ENCODE measurements at regions not wholly inside any gene's neighbourhood (a gene's known extent, or its start where the extent isn't known, plus 50 kb on each side); places are given as distances from the start of the nearest gene placed in this dataset.

GRCh38 chr1:82392513-82392912 is 591.8 kb downstream of the ADGRL2 start (continued):
- no peak for TF ChIP-seq CBFB (IDR thresholded peaks at IDR 0.05; ENCODE audit: low read depth)

DNA sequence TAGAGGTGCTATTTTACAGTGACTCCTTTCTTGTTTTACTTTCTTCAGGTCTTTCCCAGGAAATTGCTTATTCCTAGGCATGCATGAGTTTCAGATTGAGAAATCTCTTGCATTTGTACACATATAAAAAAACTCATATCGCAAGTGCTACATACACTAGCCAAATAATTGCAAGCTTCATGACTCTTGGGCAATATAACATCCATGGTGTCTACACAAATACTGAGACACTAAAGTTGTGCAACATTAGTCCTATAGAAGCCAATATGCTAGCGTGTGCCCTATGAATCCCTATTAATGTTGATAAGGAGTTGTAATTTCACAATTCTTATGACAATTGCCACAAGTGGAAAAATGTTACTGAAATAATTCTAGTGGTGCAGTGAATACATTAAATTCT is 591.0 kb downstream of the ADGRL2 start:
- Histone ChIP-seq H3K9ac (ENCODE audit: control insufficient read depth, insufficient read depth, low read length) (no peak overlapping the region), H3K36me3 (ENCODE audit: control insufficient read depth in 2 of 2, insufficient read depth in 2 of 2, low read length in 1 of 2) (no peaks in the 10 kb centered on the region), H3K27me3 (replicated peaks in 1 of 2; ENCODE audit: control insufficient read depth in 2 of 2, insufficient read depth in 2 of 2, low read length in 1 of 2) (no peaks in the 10 kb centered on the region), H3K27ac (ENCODE audit: control insufficient read depth, insufficient read depth) (no peak overlapping the region), H2AFZ (ENCODE audit: control insufficient read depth, low read depth, low read length) (no peak overlapping the region), H3K4me1 (ENCODE audit: control insufficient read depth, insufficient read depth, low read length) (no peaks in the 10 kb centered on the region), H3K4me2 (ENCODE audit: control insufficient read depth, insufficient read depth) (no peak overlapping the region), H3K4me3 (no peak overlapping the region), H3K79me2 (ENCODE audit: control insufficient read depth, insufficient read depth, low read length) (no peaks in the 10 kb centered on the region), H3K9me3 (replicated peaks; ENCODE audit: control insufficient read depth, insufficient read depth, low read length) (no peaks in the 10 kb centered on the region), H4K20me1 (ENCODE audit: control insufficient read depth, insufficient read depth) (no peaks in the 10 kb centered on the region)
- intact Hi-C loops (cut with micrococcal nuclease; ENCODE audit: unreplicated experiment) (no loop called here), in situ Hi-C loops (cut with MboI) (no loop called here)
- no TSS peak for BruUV-seq (replicated peaks)
- ChIA-PET POLR2A (no interaction called here), CTCF (no interaction called here), SMC1A (ENCODE audit: uncharacterized antibody, unreplicated experiment) (interaction anchor here (0.8 kb wide), 1 partner anchor 23 kb away, joined by 3 read pairs; no protein-coding TSS in a partner anchor), RAD21 (ENCODE audit: unreplicated experiment) (no interaction called here)
- 46% methylated on average over 2 of the region's 2 CpGs for WGBS (ENCODE audit: insufficient coverage, insufficient replicate concordance, low lambda C conversion rate, missing lambda C conversion rate)
- no peak for FAIRE-seq
- ATAC-seq, result no peak
- no peak for DNase-seq (ENCODE audit: low read depth, low spot score)
- TF ChIP-seq CBFB (IDR thresholded peaks at IDR 0.05; ENCODE audit: low read depth) (no peak), RBBP5 (conservative IDR thresholded peaks at IDR 0.05) (no peak)
- TF ChIP-seq, protein P1, sequence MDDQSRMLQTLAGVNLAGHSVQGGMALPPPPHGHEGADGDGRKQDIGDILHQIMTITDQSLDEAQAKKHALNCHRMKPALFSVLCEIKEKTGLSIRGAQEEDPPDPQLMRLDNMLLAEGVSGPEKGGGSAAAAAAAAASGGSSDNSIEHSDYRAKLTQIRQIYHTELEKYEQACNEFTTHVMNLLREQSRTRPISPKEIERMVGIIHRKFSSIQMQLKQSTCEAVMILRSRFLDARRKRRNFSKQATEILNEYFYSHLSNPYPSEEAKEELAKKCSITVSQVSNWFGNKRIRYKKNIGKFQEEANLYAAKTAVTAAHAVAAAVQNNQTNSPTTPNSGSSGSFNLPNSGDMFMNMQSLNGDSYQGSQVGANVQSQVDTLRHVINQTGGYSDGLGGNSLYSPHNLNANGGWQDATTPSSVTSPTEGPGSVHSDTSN (IDR thresholded peaks at IDR 0.05; ENCODE audit: insufficient replicate concordance, low read depth, low read length), result no peak

DNA sequence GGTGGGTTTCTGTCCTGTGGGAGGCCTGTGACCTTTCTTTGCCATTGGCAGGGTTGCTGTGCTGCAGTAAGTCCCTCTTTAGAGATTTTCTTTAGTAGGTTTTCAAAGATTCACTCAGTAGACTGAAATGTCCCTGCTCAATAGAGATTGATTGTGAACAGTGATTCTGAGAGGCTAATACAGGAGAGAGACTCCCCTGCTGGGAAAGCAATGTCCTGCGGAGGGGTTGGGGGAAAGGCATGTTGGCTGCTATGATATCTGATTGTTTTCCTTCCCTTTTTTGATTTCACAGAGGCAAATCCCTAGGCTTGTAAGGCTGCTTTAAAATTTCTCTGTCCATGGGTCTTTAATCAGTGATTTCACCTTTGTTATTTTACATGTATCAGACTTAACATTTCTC is 589.9 kb downstream of the ADGRL2 start:
- Histone ChIP-seq H3K79me2 (ENCODE audit: control insufficient read depth, insufficient read depth, low read length) (no peaks in the 10 kb centered on the region), H4K20me1 (ENCODE audit: control insufficient read depth, insufficient read depth) (no peaks in the 10 kb centered on the region), H3K4me2 (ENCODE audit: control insufficient read depth, insufficient read depth) (no peak overlapping the region), H3K36me3 (ENCODE audit: control insufficient read depth in 2 of 2, insufficient read depth in 2 of 2, low read length in 1 of 2) (no peaks in the 10 kb centered on the region), H3K4me3 (no peak overlapping the region), H3K9ac (ENCODE audit: control insufficient read depth, insufficient read depth, low read length) (no peak overlapping the region), H3K27ac (ENCODE audit: control insufficient read depth, insufficient read depth) (no peak overlapping the region), H2AFZ (ENCODE audit: control insufficient read depth, low read depth, low read length) (no peak overlapping the region), H3K9me3 (replicated peaks; ENCODE audit: control insufficient read depth, insufficient read depth, low read length) (no peaks in the 10 kb centered on the region), H3K27me3 (replicated peaks in 1 of 2; ENCODE audit: control insufficient read depth in 2 of 2, insufficient read depth in 2 of 2, low read length in 1 of 2) (no peaks in the 10 kb centered on the region), H3K4me1 (ENCODE audit: control insufficient read depth, insufficient read depth, low read length) (no peaks in the 10 kb centered on the region)
- ChIA-PET POLR2A (no interaction called here), RAD21 (ENCODE audit: unreplicated experiment) (no interaction called here), SMC1A (ENCODE audit: uncharacterized antibody, unreplicated experiment) (no interaction called here), CTCF (no interaction called here)
- DNase-seq (ENCODE audit: low read depth, low spot score), result no peak
- intact Hi-C loops (cut with micrococcal nuclease; ENCODE audit: unreplicated experiment), result no loop called here
- in situ Hi-C loops (cut with MboI), result no loop called here
- ATAC-seq, result no peak
- BruUV-seq (replicated peaks), result no TSS peak
- no peak for FAIRE-seq
- WGBS (ENCODE audit: insufficient coverage, insufficient replicate concordance, low lambda C conversion rate, missing lambda C conversion rate), result 90% methylated on average over 1 of the region's 1 CpG
- no peak for TF ChIP-seq POLR2AphosphoS5 (IDR thresholded peaks at IDR 0.05; ENCODE audit: low read length)
- no peak for TF ChIP-seq NR2F1 (conservative IDR thresholded peaks at IDR 0.05)
- no peak for TF ChIP-seq SREBF2 (IDR thresholded peaks at IDR 0.05; ENCODE audit: low read length)
- TF ChIP-seq MAX (IDR thresholded peaks at IDR 0.05; ENCODE audit: low read depth, low read length), result no peak
- no peak for TF ChIP-seq CHD4 (IDR thresholded peaks at IDR 0.05)
- TF ChIP-seq, protein P2, sequence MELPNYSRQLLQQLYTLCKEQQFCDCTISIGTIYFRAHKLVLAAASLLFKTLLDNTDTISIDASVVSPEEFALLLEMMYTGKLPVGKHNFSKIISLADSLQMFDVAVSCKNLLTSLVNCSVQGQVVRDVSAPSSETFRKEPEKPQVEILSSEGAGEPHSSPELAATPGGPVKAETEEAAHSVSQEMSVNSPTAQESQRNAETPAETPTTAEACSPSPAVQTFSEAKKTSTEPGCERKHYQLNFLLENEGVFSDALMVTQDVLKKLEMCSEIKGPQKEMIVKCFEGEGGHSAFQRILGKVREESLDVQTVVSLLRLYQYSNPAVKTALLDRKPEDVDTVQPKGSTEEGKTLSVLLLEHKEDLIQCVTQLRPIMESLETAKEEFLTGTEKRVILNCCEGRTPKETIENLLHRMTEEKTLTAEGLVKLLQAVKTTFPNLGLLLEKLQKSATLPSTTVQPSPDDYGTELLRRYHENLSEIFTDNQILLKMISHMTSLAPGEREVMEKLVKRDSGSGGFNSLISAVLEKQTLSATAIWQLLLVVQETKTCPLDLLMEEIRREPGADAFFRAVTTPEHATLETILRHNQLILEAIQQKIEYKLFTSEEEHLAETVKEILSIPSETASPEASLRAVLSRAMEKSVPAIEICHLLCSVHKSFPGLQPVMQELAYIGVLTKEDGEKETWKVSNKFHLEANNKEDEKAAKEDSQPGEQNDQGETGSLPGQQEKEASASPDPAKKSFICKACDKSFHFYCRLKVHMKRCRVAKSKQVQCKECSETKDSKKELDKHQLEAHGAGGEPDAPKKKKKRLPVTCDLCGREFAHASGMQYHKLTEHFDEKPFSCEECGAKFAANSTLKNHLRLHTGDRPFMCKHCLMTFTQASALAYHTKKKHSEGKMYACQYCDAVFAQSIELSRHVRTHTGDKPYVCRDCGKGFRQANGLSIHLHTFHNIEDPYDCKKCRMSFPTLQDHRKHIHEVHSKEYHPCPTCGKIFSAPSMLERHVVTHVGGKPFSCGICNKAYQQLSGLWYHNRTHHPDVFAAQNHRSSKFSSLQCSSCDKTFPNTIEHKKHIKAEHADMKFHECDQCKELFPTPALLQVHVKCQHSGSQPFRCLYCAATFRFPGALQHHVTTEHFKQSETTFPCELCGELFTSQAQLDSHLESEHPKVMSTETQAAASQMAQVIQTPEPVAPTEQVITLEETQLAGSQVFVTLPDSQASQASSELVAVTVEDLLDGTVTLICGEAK (IDR thresholded peaks at IDR 0.05; ENCODE audit: borderline replicate concordance), result no peak
- TF ChIP-seq WRNIP1 (IDR thresholded peaks at IDR 0.05; ENCODE audit: borderline replicate concordance, low read depth, low read length), result no peak
- TF ChIP-seq TCF7 (IDR thresholded peaks at IDR 0.05; ENCODE audit: borderline replicate concordance), result no peak
- no peak for TF ChIP-seq GATAD2B (conservative IDR thresholded peaks at IDR 0.05; ENCODE audit: low read depth)
- no peak for TF ChIP-seq BRCA1 (IDR thresholded peaks at IDR 0.05; ENCODE audit: low read depth, low read length)
